ENCODE measurements at regions not wholly inside any gene's neighbourhood (a gene's known extent, or its start where the extent isn't known, plus 50 kb on each side); places are given as distances from the start of the nearest gene placed in this dataset.

DNA sequence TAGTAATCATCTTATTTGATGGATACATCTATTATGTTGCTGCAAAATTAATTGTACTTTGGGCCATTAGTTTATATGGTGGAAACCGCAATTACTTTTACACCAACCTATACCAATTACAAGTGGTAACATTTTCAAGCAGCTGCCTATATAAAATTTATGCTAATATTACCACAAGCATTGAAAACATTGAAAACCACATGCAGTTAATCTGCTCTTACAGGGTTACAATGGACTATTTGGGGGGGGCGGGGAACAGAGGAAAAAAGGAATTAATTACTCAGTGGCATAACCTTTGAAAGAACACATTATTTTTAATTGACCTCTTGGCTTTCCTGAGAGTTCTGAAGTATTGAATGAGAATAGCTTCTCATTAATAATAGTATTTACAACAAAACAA is 1793.2 kb downstream of the NCAM2 start:
- no peak for DNase-seq (ENCODE audit: low read depth, low spot score)
- RAD21 ChIA-PET (ENCODE audit: unreplicated experiment): no interaction called here

More for the DNA sequence above, 1793.2 kb downstream of the NCAM2 start:
- intact Hi-C loops (cut with micrococcal nuclease; ENCODE audit: unreplicated experiment) (loop anchor here (5.0 kb wide), 1 partner anchor 1789 kb away; no protein-coding TSS in a partner anchor), in situ Hi-C loops (cut with MboI) (loop anchor here (10.0 to 25.0 kb wide), 2 partner anchors 1627 to 1779 kb away; no protein-coding TSS in a partner anchor)
- H2AFZ ChIP-seq (ENCODE audit: control insufficient read depth, low read depth, low read length): no peak overlapping the region
- SMC1A ChIA-PET (ENCODE audit: uncharacterized antibody, unreplicated experiment): no interaction called here
- H3K4me3 ChIP-seq: no peak overlapping the region
- no TSS peak for BruUV-seq (replicated peaks)
- H3K79me2 ChIP-seq (ENCODE audit: control insufficient read depth, insufficient read depth, low read length): no peaks in the 10 kb centered on the region
- H3K4me1 ChIP-seq (ENCODE audit: control insufficient read depth, insufficient read depth, low read length): no peaks in the 10 kb centered on the region
- no peak overlapping the region for H3K4me2 ChIP-seq (ENCODE audit: control insufficient read depth, insufficient read depth)
- no peaks in the 10 kb centered on the region for H3K27me3 ChIP-seq (replicated peaks in 1 of 2; ENCODE audit: control insufficient read depth in 2 of 2, insufficient read depth in 2 of 2, low read length in 1 of 2)
- POLR2A ChIA-PET: no interaction called here
- CTCF ChIA-PET: interaction anchor here (0.6 to 2.3 kb wide), 8 partner anchors 13 to 1789 kb away, joined by 3 to 12 read pairs (median 4); no protein-coding TSS in a partner anchor
- no peak for ATAC-seq
- H4K20me1 ChIP-seq (ENCODE audit: control insufficient read depth, insufficient read depth): no peaks in the 10 kb centered on the region
- no peak overlapping the region for H3K27ac ChIP-seq (ENCODE audit: control insufficient read depth, insufficient read depth)
- no peak for TF ChIP-seq KAT2A (conservative IDR thresholded peaks at IDR 0.05; ENCODE audit: control insufficient read depth, low read depth, low read length)
- TF ChIP-seq, protein P1, sequence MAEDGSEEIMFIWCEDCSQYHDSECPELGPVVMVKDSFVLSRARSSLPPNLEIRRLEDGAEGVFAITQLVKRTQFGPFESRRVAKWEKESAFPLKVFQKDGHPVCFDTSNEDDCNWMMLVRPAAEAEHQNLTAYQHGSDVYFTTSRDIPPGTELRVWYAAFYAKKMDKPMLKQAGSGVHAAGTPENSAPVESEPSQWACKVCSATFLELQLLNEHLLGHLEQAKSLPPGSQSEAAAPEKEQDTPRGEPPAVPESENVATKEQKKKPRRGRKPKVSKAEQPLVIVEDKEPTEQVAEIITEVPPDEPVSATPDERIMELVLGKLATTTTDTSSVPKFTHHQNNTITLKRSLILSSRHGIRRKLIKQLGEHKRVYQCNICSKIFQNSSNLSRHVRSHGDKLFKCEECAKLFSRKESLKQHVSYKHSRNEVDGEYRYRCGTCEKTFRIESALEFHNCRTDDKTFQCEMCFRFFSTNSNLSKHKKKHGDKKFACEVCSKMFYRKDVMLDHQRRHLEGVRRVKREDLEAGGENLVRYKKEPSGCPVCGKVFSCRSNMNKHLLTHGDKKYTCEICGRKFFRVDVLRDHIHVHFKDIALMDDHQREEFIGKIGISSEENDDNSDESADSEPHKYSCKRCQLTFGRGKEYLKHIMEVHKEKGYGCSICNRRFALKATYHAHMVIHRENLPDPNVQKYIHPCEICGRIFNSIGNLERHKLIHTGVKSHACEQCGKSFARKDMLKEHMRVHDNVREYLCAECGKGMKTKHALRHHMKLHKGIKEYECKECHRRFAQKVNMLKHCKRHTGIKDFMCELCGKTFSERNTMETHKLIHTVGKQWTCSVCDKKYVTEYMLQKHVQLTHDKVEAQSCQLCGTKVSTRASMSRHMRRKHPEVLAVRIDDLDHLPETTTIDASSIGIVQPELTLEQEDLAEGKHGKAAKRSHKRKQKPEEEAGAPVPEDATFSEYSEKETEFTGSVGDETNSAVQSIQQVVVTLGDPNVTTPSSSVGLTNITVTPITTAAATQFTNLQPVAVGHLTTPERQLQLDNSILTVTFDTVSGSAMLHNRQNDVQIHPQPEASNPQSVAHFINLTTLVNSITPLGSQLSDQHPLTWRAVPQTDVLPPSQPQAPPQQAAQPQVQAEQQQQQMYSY (CRISPR knock-in tag; IDR thresholded peaks at IDR 0.05): no peak
- TF ChIP-seq EZH2 (IDR thresholded peaks at IDR 0.05; ENCODE audit: borderline replicate concordance, control insufficient read depth, low read depth, low read length): no peak
- TF ChIP-seq, protein P2, sequence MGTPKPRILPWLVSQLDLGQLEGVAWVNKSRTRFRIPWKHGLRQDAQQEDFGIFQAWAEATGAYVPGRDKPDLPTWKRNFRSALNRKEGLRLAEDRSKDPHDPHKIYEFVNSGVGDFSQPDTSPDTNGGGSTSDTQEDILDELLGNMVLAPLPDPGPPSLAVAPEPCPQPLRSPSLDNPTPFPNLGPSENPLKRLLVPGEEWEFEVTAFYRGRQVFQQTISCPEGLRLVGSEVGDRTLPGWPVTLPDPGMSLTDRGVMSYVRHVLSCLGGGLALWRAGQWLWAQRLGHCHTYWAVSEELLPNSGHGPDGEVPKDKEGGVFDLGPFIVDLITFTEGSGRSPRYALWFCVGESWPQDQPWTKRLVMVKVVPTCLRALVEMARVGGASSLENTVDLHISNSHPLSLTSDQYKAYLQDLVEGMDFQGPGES (IDR thresholded peaks at IDR 0.05): no peak
- WGBS (ENCODE audit: insufficient coverage, insufficient replicate concordance, low lambda C conversion rate, missing lambda C conversion rate): 29% methylated on average over 2 of the region's 2 CpGs
- no peaks in the 10 kb centered on the region for H3K36me3 ChIP-seq (ENCODE audit: control insufficient read depth in 2 of 2, insufficient read depth in 2 of 2, low read length in 1 of 2)
- H3K9ac ChIP-seq (ENCODE audit: control insufficient read depth, insufficient read depth, low read length): no peak overlapping the region
- FAIRE-seq: no peak
- H3K9me3 ChIP-seq (replicated peaks; ENCODE audit: control insufficient read depth, insufficient read depth, low read length): no peaks in the 10 kb centered on the region
